ENCODE measurements at regions not wholly inside any gene's neighbourhood (a gene's known extent, or its start where the extent isn't known, plus 50 kb on each side); places are given as distances from the start of the nearest gene placed in this dataset.

DNA sequence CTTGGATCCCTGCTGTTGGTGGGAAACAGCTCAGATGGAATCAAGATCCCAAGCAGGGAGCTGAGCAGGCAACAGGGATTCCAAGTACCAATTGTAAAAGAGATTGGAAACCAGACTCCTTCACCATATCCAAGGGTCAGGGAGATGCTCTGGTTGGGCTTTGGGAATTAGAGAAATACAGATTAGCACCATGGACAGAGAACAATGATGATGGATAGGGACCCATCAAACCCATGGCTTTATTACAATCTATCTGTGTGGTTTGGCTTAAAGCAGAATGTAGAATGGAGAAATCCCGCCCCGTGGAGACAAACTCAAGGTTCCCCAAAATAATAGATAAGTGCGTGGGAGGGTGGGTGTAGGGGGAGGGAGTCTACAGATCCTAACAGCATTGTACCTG is 120.7 kb upstream of the CSF3R start:
- DNase-seq, result no peak

- DNase-seq, result no peak
Observed at GRCh38 chr1:36602184-36602583, 119.5 kb upstream of the CSF3R start.

GRCh38 chr1:36599828-36600227 is 117.1 kb upstream of the CSF3R start:
- no peak for DNase-seq

DNA sequence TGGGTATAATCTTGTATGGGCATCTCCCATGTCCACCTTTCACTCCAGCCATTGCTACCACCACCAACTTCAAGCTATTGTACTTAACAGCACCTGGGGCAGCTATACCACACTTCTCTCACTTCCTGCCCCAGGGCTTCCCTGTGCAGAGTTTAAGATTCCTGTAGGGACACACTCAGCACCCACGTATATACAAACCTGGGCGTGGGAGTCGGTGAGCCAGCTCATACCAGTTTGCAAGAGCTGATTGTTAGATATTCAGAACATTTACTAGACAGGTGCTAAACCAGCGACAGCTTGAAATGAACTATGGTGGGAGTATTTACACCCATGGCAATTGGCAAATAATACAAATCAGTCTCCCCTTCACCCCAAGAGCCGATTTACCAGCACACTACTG is 114.8 kb upstream of the CSF3R start:
- no peak for DNase-seq

DNA sequence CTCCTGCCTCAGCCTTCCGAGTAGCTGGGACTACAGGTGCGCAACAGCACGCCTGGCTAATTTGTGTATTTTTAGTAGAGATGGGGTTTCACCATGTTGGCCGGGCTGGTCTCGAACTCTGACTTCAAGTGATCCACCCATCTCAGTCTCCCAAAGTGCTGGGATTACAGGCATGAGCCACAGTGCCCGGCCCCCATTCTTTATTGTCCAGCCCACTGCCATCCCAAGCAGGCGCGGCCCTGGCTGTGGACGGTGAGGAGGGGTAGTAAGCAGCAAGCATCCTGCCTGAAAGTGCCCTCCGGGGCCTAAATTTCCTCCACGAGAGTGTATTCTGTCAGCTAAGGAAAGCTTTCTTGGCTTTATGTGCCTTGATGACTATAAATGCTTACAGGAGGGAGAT is 113.2 kb upstream of the CSF3R start:
- no peak for DNase-seq

- DNase-seq, result no peak
Observed at GRCh38 chr1:36595349-36595748, 112.6 kb upstream of the CSF3R start.

DNA sequence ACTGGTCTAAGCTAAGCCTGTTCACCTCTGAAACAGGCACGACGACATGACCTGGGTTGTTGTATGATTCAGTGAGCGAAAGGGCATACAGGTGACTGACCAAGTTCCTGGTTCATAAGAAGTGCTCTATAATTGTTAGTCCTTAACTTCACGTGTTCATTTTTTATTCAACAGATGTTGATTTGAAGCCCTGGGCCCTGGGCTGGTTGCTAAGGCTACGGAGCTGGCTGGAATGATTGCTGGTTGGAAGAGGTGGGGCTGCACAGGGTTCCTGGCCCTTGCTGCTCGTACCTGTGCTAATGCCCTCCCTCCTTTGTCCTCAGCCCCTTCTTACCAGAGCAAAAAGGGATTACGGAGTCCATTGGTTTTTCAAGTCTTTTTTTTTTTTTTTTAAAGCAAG is 111.3 kb upstream of the CSF3R start:
- no peak for DNase-seq

- no peak for DNase-seq
Observed at GRCh38 chr1:36591278-36591677, 108.6 kb upstream of the CSF3R start.

DNA sequence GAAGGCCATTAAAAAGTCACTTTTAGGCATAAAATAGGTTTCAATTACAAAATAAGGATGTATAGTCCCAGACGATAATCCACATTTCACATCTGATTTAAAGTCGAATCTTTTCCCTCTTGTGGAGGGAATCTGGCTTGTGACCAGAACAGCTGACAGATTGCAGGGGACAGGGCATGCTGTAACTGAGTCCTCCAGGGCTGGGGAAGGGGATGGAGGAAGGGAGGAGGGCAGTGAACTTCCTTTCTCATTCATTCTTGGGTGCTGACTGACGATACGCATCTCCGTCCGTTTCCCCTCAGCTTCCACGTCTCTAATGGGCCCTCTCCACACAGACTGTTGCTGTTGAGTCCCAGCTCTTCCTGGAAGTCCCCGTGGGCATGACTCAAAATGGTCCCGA is 108.1 kb upstream of the CSF3R start:
- no peak for DNase-seq

- DNase-seq, result no peak
Observed at GRCh38 chr1:36590264-36590663, 107.6 kb upstream of the CSF3R start.

DNA sequence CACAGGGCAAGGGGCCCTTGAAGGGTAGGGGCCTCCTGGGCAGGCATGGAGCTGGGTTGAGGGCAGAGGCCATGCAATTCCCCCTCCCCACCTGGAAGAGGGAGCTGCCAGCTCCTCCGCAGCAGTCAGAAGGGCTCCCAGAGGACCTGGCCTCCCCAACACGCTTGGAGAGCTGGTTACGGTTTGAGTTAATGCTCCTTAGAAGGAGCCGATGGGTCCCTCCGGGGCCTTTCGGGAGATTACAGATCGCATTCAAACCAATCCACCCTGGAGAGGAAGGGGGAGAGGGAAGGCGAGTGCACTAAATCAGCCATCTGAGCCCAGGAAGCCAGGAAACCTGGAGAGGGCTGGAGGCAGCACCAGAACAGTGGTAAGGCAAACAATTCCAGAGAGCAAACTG is 106.3 kb upstream of the CSF3R start:
- DNase-seq, result no peak

GRCh38 chr1:36585569-36586548 is 103.1 kb upstream of the CSF3R start:
- DNase-seq, result no peak

GRCh38 chr1:36584874-36585453 is 102.3 kb upstream of the CSF3R start:
- DNase-seq, result no peak

- no peak for DNase-seq
Observed at GRCh38 chr1:36583980-36584782, 101.5 kb upstream of the CSF3R start.

GRCh38 chr1:36583080-36583479 is 100.4 kb upstream of the CSF3R start:
- no peak for DNase-seq

DNA sequence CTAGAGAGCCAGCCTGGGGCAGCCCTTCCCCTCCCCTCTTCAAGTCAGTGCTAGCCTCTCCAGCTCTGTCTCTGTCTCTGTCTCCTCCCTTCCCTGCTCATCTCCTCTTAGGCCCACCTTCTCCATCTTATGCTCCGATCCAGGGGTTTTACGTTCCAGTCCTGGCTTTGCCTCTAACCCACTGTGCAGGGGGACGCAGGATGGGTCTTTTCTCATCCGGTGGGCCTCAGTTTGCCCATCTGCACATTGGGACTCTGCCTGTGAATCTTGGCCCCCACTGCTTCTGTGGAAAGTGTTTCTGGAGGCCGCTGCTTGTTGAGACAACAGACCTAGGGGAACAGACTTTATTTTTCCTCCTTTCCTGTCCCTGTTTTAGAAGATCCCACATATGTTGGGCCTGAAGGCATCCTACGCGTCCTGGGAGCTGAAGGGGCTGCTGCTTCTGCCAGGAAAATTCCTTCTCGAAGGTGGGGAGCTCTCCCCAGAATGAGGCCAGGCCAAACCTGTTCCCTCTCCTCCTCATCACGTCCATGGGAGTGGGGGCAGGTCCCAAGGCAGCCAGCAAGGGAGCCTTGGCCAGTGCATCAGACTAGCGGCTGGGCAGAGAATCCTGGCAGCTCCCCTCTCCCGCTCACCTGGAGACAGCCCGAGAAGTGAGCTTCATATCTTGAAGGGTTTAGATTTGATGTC is 99.5 kb upstream of the CSF3R start:
- no peak for DNase-seq

- no peak for DNase-seq
Observed at GRCh38 chr1:36580524-36580923, 97.8 kb upstream of the CSF3R start.

GRCh38 chr1:36579039-36579438 is 96.3 kb upstream of the CSF3R start:
- no peak for DNase-seq

- DNase-seq, result no peak
Observed at GRCh38 chr1:36576551-36577110, 93.9 kb upstream of the CSF3R start.

- peak; percentile 66 for DNase-seq
Observed at GRCh38 chr1:36576118-36576517, 93.4 kb upstream of the CSF3R start.

- DNase-seq, result no peak
Observed at GRCh38 chr1:36573445-36573844, 90.7 kb upstream of the CSF3R start.

- DNase-seq, result no peak
Observed at GRCh38 chr1:36572906-36573305, 90.2 kb upstream of the CSF3R start.

Measured in right hindlimb (tissue), 1 donor.